Right lung (tissue), 2 donors: ENCODE measurements at regions not wholly inside any gene's neighbourhood (a gene's known extent, or its start where the extent isn't known, plus 50 kb on each side); places are given as distances from the start of the nearest gene placed in this dataset.
"Not testable (repeated sequence)": the region's sequence is repeated elsewhere in the genome, so short reads cannot be mapped to it uniquely, and the experiment has no call there.

Experiments used
- DNase-seq, 2 donors: peaks; one replicate each; pipeline ENCODE4 v3.0.0-alpha.2; 2013

DNA sequence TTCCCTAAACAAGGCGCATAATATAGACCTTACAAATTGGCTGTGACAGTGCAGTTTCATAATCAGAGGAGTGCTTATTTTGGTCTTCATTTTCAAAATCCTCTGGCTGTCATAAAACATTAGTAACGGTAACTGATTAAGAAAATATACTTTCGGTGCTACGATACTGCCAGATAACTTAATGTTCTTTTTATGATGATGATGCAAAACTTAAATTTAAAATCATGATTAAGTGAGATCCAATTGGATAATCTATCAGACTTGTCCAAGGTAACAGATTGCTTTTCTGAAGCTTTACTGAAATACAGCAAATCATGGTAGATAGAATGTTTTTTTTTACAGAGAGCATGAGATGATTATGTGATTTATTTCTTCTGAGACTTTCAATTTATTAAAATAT, 364.2 kb upstream of the CNTN3 start:
- DNase-seq: no peak

DNA sequence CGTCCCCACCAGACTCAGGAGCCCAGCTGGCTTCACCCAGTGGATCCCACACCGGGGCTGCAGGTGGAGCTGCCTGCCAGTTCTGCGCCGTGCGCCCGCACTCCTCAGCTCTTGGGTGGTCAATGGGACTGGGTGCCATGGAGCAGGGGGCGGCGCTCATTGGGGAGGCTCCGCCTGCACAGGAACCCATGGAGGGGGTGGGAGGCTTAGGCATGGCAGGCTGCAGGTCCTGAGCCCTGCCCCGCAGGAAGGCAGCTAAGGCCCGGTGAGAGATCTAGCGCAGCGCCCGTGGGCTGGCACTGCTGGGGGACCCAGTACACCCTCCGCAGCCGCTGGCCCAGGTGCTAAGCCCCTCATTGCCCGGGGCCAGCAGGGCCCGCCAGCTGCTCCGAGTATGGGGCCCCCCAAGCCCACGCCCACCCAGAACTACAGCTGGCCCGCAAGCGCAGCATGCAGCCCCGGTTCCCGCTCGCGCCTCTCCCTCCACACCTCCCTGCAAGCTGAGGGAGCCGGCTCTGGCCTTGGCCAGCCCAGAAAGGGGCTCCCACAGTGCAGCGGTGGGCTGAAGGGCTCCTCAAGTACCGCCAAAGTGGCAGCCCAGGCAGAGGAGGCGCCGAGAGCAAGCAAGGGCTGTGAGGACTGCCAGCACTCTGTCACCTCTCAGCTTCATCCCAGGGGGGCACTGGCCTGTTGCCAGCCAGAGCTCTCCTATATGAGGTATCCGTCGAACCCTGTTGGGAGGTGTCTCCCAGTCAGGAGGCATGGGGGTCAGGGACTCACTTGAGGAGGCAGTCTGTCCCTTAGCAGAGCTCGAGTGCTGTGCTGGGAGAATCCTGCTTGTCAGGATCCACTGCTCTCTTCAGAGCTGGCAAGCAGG, 370.8 kb upstream of the CNTN3 start:
- DNase-seq: not testable (repeated sequence)

DNA sequence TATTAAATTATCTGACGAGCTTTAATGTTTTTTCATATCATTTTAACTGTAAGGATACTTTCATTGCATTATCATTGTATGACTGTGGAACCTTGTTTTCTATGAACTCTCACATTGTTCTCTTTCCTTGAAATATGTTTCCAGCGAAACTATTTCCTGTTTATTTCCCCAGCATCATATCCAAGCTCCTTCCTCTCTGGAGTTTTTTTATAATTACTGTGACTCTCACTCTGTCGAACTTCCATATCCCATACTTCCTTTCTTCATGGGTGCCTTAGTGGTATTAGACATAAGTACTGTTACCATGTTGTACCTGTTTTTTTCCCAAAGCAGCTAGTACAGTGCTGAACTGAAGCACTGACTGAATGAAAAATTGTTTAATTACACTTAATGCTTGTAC, 373.6 kb upstream of the CNTN3 start:
- DNase-seq: no peak

DNA sequence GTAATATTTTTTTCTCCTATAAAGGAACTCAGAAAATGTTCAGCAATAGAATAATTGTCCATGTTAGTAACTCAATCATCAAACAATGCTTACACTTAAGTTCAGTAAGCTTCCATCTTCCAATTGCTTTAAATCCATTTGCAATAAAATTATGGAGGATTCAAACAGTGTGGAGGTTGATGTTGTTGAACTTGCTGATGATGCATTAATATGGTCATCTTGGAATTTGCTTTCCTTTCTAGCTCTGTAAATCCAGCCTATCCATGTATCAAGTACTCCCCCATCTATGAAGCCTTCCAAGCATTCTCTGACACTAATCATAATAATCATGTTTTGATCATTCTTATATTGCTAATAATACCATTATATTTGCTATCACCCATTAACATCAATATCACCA, 378.4 kb upstream of the CNTN3 start:
- DNase-seq: no peak

DNA sequence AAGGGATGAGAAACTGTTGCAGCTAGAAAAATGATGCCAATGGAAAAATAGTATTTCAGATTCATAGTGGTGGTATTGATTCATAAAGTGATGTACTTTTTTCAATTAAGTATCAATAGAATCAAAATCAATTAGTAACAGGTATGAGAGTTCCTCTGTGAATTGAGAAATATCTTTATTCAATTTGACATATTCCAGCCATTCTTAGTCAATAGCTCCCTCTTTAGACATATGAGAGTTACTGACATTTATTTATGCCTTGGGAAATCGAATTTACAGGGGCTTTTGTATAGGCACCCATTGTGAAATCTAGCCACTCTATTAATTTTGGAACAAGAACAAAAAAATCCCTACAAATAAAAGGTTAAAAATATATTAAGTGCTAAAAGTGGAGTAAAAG, 386.9 kb upstream of the CNTN3 start:
- no peak for DNase-seq

DNA sequence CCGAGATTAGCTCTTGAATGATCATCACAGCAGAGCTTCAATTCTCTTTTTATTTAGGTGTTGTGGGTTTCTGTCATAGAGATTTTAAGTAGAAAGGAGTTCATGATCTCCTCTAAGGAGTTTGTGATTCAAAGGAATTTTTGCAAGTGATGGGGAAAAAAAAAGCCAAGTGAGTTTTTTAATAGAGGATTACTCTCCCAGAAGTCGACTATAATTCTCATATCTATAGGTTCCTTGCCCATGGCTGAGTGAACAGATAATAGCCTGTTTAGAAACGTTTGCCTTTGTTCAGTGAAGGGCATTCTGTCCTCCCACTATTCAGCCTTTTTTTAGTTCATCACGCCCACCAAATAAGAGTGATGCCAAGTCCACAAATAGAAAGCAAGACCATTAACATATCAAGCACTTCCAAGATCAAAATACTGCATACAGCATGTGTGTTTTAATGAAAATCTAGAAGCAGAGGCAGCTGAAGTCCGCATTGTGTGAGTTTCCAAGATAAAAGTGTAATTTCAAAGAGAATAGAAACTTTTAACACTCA, 398.4 kb upstream of the CNTN3 start:
- no peak for DNase-seq

DNA sequence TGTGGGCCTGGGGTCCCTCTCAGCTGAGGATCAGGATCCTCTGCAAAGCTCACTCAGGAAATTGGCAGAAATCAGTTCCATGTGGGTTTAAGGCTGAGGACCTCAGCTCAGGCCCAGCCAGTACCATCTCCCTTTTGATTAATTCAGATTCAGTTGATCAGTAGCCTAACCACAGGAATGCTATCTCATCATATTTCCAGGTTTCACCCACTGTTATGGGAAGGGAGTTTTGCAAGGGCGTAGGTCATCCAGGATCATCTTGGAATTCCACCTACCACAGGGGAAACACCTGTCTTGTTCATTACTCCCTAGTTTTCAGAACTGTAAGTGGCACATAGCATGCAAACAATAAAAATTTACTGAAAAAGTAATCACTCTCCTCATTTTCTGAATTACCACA, 399.5 kb upstream of the CNTN3 start:
- no peak for DNase-seq

DNA sequence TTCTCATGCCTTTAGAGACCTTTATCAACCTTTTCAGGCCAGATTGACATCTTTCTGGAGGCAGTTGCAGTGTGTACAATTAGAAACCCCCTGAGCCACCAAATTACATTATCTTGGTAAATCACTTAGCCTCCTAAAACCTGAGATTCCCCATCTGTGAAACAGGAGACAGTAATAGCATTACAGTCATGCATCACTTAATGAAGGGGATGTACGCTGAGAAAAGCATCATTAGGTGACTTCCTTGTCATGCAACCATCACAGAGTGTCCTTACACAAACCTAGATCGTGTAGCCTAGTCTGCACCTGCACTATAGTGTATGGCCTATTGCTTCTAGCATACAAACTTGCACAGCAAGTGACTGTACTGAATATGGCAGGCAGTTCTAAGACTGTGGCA, 400.8 kb upstream of the CNTN3 start:
- DNase-seq: no peak

DNA sequence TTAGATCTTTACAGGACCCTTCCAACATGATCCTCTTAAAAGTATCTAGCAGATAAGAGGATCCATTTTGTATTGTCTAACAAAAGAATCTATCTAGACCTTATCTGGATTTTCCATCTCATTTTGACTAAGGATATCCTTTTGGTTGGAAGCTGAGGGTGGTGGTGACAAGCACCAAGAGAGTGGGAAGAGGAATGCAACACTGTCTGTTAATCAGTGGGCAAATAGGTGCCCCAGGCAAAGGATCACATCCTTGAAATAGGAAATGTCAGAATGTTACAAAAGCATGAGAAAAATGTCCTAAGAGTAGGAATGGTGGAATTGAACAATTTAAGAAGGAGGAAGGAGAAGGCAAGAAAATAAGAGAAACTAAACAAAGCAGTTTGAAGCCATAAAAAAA, 420.7 kb upstream of the CNTN3 start:
- no peak for DNase-seq

DNA sequence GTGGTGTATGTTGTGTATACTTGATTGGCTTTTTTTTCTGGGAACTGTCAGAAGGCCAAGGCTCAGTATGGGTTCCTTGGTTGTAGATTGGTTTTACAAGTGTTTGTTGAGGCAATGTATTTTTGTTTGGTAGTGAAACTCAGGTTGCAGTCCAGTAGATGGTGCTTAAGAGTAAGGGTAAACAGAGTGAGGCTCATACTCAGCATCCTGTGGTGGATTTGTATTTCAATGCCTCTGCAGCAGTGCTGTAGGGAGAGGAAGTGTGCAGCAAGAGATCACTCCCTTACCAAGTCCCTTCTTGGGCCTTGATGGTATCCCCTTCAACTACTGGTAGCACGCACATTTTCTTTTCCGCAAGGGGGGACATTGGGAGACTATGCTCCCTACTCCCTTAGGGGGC, 428.5 kb upstream of the CNTN3 start:
- DNase-seq: no peak

DNA sequence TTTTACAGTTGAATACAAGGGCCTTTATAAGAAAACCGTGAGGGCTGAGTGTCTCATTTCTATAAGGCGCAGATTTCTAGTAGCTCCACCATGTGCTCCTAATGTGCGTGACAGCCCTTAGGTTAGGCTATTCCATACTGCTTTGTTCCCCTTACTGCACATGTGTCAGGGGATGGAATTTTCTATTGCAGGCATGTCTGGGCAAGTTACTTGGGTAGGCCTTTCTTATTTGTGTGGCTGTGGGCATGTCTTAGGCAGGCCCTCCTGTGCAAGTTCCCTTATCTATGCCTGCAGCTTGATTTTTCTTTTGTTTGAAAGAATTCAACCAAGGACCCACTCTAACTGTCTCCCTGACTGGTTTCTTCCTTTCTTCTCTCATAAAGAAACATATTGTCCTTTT, 434.2 kb upstream of the CNTN3 start:
- DNase-seq: no peak

DNA sequence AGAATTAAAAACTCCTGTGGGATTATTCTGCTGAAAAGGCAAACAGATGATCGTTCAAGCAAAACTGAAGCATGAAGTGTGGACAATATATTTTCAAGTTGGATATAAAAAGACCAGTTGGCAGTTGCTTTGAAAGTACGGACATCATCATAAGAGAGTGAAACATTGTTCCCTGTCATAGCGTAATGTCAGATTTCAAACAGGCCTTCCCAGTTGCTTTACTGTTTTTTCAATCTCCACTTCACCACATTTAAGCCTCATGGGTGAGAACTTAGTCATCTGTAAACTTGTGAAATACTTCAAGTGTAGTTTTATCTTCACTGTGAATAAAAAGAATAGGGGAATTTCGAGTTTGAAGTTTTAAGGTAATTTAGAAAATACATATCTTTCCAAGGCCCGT, 435.1 kb upstream of the CNTN3 start:
- no peak for DNase-seq

DNA sequence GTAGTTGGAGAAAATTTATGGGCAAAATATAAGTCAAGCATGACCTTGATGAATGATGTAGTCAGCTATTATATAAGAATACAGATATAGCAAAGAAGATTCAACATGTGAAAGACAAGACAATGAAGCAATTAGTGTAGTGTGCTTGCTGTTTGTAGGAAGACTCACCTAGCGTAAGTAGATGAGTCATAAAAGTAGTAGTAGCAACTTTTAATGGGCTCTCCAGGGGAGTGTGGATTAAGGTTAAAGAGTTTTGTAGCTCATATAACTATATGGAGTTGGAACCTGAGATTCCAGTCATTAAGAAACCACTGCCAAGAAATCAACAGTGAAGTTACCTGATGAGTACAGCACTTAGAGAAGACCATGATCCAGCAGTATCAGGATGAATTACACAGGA, 444.7 kb upstream of the CNTN3 start:
- DNase-seq: no peak

DNA sequence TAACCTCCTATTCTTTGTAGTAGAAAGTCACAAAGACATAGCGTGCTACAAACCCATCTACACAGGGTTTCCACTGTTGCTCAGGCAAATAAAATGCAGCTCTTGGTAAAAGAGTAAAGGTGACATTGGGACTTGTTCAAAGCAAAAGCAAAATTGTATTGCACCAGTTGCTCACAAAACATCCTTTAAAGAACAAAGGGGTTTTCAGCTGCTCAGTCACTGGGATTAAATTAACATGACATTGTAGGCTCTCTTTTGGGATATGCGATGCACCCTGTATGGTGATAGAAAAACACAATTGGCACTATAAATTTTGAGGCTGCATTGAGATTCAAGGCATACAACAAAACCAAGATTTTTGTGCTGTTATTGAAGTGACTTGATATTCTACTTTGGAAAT, 447.3 kb upstream of the CNTN3 start:
- no peak for DNase-seq

DNA sequence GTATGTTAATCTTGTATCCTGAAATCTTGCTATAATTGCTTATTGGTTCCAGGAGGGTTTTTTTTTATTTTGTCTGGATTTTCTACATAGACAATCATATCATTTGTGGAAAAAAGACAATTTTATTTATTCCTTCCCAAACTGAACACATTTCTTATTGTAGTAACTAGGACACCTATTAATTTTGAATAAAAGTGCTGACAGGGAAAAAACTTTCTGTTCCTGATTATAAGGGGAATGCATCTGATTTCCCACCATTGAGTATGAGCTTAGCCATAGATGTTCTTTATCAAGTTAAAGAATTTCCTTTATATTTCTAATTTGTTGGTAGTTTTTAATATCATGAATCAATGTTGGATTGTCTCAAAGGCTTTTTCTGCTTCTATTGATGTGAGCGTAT, 460.7 kb upstream of the CNTN3 start:
- no peak for DNase-seq

DNA sequence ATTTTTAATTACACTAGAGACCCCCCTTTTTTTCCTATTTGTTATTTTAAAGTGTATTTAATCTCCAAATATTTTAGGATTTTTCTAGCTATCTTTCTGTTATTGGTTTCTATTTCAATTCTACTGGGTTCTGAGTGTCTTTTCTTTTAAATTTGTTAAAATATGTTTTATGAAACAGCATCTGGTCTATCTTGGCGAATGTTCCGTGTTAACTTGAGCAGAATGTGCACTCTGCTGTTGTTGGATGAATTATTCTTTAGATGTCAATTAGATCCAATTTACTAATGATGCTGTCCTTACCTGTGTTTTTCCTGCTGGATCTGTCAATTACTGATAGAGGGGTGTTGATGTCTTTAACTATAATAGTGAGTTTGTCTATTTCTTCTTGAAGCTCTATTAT, 462.0 kb upstream of the CNTN3 start:
- no peak for DNase-seq

DNA sequence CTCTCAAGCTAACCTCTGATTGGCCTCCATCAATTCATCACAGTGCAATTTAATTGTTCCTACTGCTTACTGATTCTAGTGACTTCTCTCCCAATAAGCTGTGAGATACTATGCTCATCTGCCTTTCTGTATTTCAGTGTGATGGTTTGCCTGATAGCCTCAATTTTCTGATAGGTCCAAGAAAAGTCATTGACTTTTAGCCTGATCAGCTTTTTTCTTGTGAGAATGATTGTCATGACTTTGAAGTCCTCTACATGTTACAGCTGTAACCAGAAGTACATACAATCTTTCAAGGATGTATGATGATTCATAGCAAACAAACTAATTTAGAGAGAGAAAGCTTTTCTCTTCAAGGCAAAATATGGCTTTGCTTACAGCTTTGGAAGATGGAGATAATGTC, 463.8 kb upstream of the CNTN3 start:
- no peak for DNase-seq

DNA sequence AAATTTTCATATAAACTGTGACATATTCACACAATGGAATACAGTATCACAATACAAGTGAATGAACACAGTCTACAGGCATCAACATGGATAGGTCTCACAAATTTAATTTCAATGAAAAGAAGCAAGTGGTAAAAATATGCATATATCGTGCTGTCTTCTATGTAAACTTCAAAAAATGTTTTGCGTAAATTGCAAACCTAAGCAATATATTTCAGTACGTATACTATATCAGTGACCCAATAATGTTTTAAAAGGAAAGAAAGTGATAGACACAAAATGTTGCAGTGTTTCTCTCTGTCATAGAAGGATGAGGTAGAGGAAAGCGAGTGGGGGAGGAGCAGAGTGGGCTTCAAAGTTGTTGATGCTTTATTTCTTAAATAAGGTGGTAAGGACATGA, 468.4 kb upstream of the CNTN3 start:
- DNase-seq: no peak

DNA sequence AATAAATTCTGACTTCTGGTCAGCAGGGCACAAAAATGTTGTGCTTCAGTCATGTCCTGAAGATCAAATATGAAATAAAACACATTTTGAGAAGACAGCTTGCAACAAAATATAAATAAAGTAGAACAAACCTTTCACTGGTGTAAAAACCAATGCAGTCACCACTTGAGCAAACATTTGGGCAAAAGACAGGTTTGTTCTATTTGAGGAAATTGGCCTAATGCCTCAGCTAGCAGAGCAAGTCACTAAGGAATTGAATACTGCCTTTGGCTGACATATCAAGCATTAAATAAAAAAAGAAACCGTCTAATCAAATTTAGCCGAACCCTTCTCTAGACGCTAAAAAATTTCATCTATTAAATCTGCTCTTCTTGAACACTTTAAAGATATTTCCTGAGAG, 475.4 kb upstream of the CNTN3 start:
- no peak for DNase-seq

DNA sequence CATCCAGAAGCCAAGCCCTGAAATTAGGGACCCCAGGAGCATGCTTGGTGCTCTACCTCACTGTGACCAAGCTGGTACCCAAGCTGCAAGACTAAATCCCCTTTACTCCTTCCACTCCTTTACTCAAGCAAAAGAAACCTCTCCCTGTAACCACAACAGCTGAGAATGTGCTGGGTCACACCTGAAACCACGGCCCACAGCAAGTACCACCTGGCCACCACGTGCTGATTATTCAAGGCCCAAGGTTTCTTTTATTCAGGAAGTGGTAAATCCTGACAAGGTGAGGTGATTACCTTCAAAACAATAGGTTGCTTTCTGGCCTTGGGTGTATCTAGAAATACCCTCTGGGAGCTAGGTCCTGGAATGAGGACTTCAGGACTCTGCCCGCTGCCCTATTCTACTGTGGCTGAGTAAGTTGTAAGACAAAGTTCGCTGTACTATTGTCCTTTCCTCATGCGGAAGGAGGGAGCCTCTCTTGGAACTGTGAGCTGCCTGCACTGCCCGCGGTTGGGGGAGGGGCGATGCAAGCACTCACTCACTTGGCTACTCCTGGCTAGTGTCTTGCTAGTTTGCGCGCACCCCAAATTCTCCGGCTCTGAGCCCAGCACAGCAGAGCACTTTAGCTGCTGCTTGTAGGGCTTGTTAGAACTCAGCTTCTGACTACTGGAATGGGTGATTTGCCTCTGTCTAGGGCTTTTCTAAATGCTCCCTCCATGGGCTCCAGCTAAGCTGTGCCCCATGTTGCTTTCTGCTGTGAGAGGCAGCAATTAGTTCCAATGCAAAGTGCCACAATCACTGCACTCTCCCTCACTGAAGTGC, 487.1 kb upstream of the CNTN3 start:
- DNase-seq: no peak

DNA sequence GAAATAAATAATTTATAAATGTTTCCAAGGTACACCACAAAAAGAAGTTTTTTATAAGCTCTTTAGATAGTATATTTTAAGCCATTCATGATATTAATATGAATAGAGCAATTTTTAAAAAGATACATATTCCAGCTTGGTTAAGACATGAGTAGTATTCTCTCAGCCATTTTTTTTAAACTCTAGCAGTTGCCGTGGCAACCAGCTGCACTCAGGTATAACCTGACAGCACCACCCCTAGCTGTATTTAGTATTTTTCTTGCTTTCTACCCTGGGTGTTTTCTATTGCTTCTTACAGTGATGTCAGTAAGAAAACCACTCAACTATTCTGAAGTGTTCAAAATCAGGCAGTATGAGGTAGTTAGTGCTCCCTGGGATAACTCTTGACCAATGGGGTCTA, 496.3 kb upstream of the CNTN3 start:
- no peak for DNase-seq

DNA sequence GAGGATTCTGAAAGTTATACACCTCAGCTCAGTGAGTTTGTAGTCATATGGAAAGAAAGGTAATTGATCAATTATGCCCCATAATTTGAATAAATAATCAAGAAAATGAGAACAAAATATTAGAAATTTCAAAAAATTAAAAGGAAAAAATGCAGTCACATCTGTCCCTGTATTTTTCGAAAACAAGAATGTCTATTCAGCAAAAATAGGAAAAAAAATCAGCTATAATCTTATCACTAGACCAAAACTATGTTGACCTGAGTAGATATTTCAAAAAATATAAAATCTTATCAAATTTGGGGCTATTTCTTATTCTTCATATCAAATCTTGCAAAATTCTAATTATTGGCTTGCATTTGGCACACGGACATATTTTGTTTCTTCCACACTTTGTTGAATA, 501.2 kb upstream of the CNTN3 start:
- DNase-seq: no peak

DNA sequence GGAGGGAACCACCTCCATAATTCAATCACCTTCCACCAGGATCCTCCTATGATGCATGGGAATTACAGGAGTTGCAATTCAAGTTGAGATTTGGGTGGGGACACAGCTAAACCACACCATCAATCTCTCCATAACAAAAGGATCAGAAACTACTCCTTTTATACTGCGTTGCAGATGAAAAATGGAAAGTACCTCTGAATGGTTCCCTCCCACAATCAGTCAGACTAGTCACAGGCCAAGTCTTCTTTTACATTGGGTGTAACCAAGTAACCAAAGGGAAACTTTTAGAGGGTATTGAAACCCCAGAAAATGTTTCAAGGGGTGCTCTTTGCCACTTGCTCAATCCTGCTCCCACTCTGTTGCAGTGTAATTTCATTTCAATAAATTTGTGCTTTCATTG, 504.3 kb upstream of the CNTN3 start:
- no peak for DNase-seq
